H9 (cell line): ENCODE measurements at regions not wholly inside any gene's neighbourhood (a gene's known extent, or its start where the extent isn't known, plus 50 kb on each side); places are given as distances from the start of the nearest gene placed in this dataset.

Source experiments
- DNase-seq: peaks from one replicate; pipeline ENCODE4 v3.0.0-alpha.2; 2017
- H2AFZ ChIP-seq: one replicate; pipeline ENCODE4 v1.6.1; 2013; ENCODE audit warnings: mild to moderate bottlenecking, low read length, control low read depth, moderate library complexity
- H2AK5ac ChIP-seq: 2 replicates; pipeline ENCODE4 v1.6.1; 2013; ENCODE audit warnings: low read length, control low read depth, mixed read lengths; ENCODE audit not compliant: insufficient read length
- H2BK120ac ChIP-seq: one replicate; pipeline ENCODE4 v1.6.1; 2013; ENCODE audit warnings: low read depth, mild to moderate bottlenecking, low read length, control low read depth, inconsistent platforms; ENCODE audit not compliant: poor library complexity, severe bottlenecking
- H2BK12ac ChIP-seq: 2 replicates; pipeline ENCODE4 v1.6.1; 2013; ENCODE audit warnings: low read length, control low read depth, mixed read lengths, low read depth; ENCODE audit not compliant: insufficient read length
- H2BK15ac ChIP-seq: 2 replicates; pipeline ENCODE4 v1.6.1; 2013; ENCODE audit warnings: low read depth, low read length, control low read depth
- H2BK20ac ChIP-seq: one replicate; pipeline ENCODE4 v1.6.1; 2013; ENCODE audit warnings: low read depth, mild to moderate bottlenecking, low read length, control low read depth, inconsistent platforms; ENCODE audit not compliant: poor library complexity, severe bottlenecking
- H2BK5ac ChIP-seq: 2 replicates; pipeline ENCODE4 v1.6.1; 2013; ENCODE audit warnings: low read length, control low read depth, mixed read lengths; ENCODE audit not compliant: insufficient read length
- H3K14ac ChIP-seq: 2 replicates; pipeline ENCODE4 v1.6.1; 2013; ENCODE audit warnings: low read length, control low read depth; ENCODE audit not compliant: insufficient read depth
- H3K18ac ChIP-seq: 2 replicates; pipeline ENCODE4 v1.6.1; 2013; ENCODE audit warnings: low read depth, mild to moderate bottlenecking, mixed read lengths, low read length, control low read depth; ENCODE audit not compliant: insufficient read length
- H3K23ac ChIP-seq: 2 replicates; pipeline ENCODE4 v1.6.1; 2013; ENCODE audit warnings: low read length, control low read depth, mixed read lengths, low read depth; ENCODE audit not compliant: insufficient read length
- H3K23me2 ChIP-seq: 2 replicates; pipeline ENCODE4 v1.6.1; 2013; ENCODE audit warnings: low read depth, mild to moderate bottlenecking, mixed read lengths, low read length, control low read depth; ENCODE audit not compliant: insufficient read length, poor library complexity, severe bottlenecking
- H3K27ac ChIP-seq: 2 replicates; pipeline ENCODE4 v1.5.1; 2013; ENCODE audit warnings: low read length, control low read depth, mixed read lengths, low read depth; ENCODE audit not compliant: insufficient read length
- H3K27me3 ChIP-seq: 2 replicates; pipeline ENCODE4 v1.6.1; 2013; ENCODE audit warnings: low read length, control low read depth, inconsistent platforms; ENCODE audit not compliant: insufficient read depth
- H3K4ac ChIP-seq: 2 replicates; pipeline ENCODE4 v1.6.1; 2013; ENCODE audit warnings: low read depth, mild to moderate bottlenecking, control low read depth, inconsistent platforms, low read length, moderate library complexity
- H3K4me1 ChIP-seq: 2 replicates; pipeline ENCODE4 v1.6.1; 2013; ENCODE audit warnings: low read length, control low read depth, inconsistent platforms; ENCODE audit not compliant: insufficient read depth
- H3K4me2 ChIP-seq: 2 replicates; pipeline ENCODE4 v1.6.1; 2013; ENCODE audit warnings: low read length, control low read depth, mixed read lengths; ENCODE audit not compliant: insufficient read length, insufficient read depth
- H3K56ac ChIP-seq: 2 replicates; pipeline ENCODE4 v1.6.1; 2013; ENCODE audit warnings: low read depth, mild to moderate bottlenecking, mixed read lengths, low read length, control low read depth; ENCODE audit not compliant: insufficient read length
- H3K79me1 ChIP-seq: 2 replicates; pipeline ENCODE4 v1.6.1; 2013; ENCODE audit warnings: low read depth, mild to moderate bottlenecking, moderate library complexity, low read length, control low read depth, inconsistent platforms; ENCODE audit not compliant: insufficient read depth, poor library complexity, severe bottlenecking
- H3K79me2 ChIP-seq: 2 replicates; pipeline ENCODE4 v1.6.1; 2013; ENCODE audit warnings: low read length, control low read depth, inconsistent platforms; ENCODE audit not compliant: insufficient read depth
- H3K9ac ChIP-seq: 2 replicates; pipeline ENCODE4 v1.6.1; 2013; ENCODE audit warnings: low read length, control low read depth, mixed read lengths; ENCODE audit not compliant: insufficient read length; ENCODE audit errors: extremely low read depth
- H3K9me3 ChIP-seq: one replicate; pipeline ENCODE4 v1.6.1; 2013; ENCODE audit warnings: low read depth, low read length, inconsistent platforms; ENCODE audit not compliant: control insufficient read depth
- H3T11ph ChIP-seq: one replicate; pipeline ENCODE4 v1.6.1; 2013; ENCODE audit warnings: mild to moderate bottlenecking, low read length, control low read depth, inconsistent platforms
- H4K20me1 ChIP-seq: one replicate; pipeline ENCODE4 v1.6.1; 2013; ENCODE audit not compliant: control insufficient read depth, insufficient read length, insufficient read depth
- H4K5ac ChIP-seq: 2 replicates; pipeline ENCODE4 v1.6.1; 2013; ENCODE audit warnings: low read depth, mild to moderate bottlenecking, mixed read lengths, low read length, control low read depth; ENCODE audit not compliant: insufficient read length
- H4K8ac ChIP-seq: replicated peaks from 2 replicates; pipeline ENCODE4 v1.6.1; 2013; ENCODE audit warnings: low read length, control low read depth, mixed read lengths, low read depth; ENCODE audit not compliant: insufficient read length
- H4K91ac ChIP-seq: 2 replicates; pipeline ENCODE4 v1.6.1; 2013; ENCODE audit warnings: low read depth, mild to moderate bottlenecking, moderate library complexity, mixed read lengths, low read length, control low read depth; ENCODE audit not compliant: insufficient read length
- H3K27ac Mint-ChIP-seq, 3 experiments: 2 replicates in 2 of 3; 3 replicates in 1 of 3; pipeline ENCODE4 v1.8.0; 2020 to 2021; ENCODE audit warnings: mixed read lengths in 3 of 3, mild to moderate bottlenecking in 1 of 3, moderate library complexity in 1 of 3
- H3K27me3 Mint-ChIP-seq: 2 replicates; pipeline ENCODE4 v1.8.0; 2021; ENCODE audit warnings: low read depth, mild to moderate bottlenecking, moderate library complexity, mixed read lengths
- H3K36me3 Mint-ChIP-seq, 3 experiments: 2 replicates in 2 of 3; 3 replicates in 1 of 3; pipeline ENCODE4 v1.8.0; 2020 to 2021; ENCODE audit warnings: low read depth in 3 of 3, mixed read lengths in 3 of 3; ENCODE audit not compliant: insufficient read depth in 1 of 3
- H3K4me1 Mint-ChIP-seq, 2 experiments: 2 replicates each; pipeline ENCODE4 v1.8.0; 2020; ENCODE audit warnings: mixed read lengths in 2 of 2
- H3K4me3 Mint-ChIP-seq, 2 experiments: 2 replicates in 1 of 2; 3 replicates in 1 of 2; pipeline ENCODE4 v1.8.0; 2020 to 2021; ENCODE audit warnings: mild to moderate bottlenecking in 2 of 2, mixed read lengths in 2 of 2, moderate library complexity in 1 of 2
- H3K9me3 Mint-ChIP-seq, 2 experiments: 2 replicates in 1 of 2; 3 replicates in 1 of 2; pipeline ENCODE4 v1.8.0; 2020; ENCODE audit warnings: mild to moderate bottlenecking in 2 of 2, mixed read lengths in 2 of 2, moderate library complexity in 1 of 2
- CTCF ChIP-seq: fragments of 200-600 bp; sonication (generic); conservative IDR thresholded peaks from 3 replicates; pipeline ENCODE4 v1.8.0; 2021; ENCODE audit warnings: antibody characterized with exemption, mild to moderate bottlenecking
- WGBS: extraction: QIAGEN DNeasy Blood & Tissue Kit; methylation state at CpG from one replicate; pipeline ENCODE4 v1.1.7; 2013; ENCODE audit warnings: missing lambda C conversion rate, low lambda C conversion rate, mixed read lengths; ENCODE audit not compliant: insufficient read length; ENCODE audit errors: extremely low coverage; 5-methylcytosine and 5-hydroxymethylcytosine counted together

- H2BK15ac ChIP-seq: no peak overlapping the region
- H3T11ph ChIP-seq: no peak overlapping the region
- H3K18ac ChIP-seq: no peak overlapping the region
- H3K4ac ChIP-seq: no peak overlapping the region
- peaks cover 22% of the 10 kb centered on the region for H3K4me1 ChIP-seq
- no peak overlapping the region for H3K56ac ChIP-seq
- no peak overlapping the region for H2AFZ ChIP-seq
- Mint-ChIP-seq H3K9me3 (no peaks in the 10 kb centered on the region), H3K36me3 (no peaks in the 10 kb centered on the region), H3K27ac (no peak overlapping the region; a peak in 1 of 7 replicates), H3K4me3 (no peak overlapping the region), H3K27me3 (no peaks in the 10 kb centered on the region), H3K4me1 (peaks cover 48 to 49% of the 10 kb centered on the region in 2 experiments)
- no peaks in the 10 kb centered on the region for H3K23me2 ChIP-seq
- WGBS: no CpG with 5 or more reads among the region's 11 CpGs
- H3K9ac ChIP-seq: no peak overlapping the region
- H4K5ac ChIP-seq: no peak overlapping the region
- no peak overlapping the region for H2AK5ac ChIP-seq
- no peak for DNase-seq
- no peak for TF ChIP-seq CTCF
- H2BK12ac ChIP-seq: no peak overlapping the region
- H3K79me1 ChIP-seq: no peaks in the 10 kb centered on the region
- no peak overlapping the region for H2BK20ac ChIP-seq
- H4K91ac ChIP-seq: no peak overlapping the region
- no peaks in the 10 kb centered on the region for H3K9me3 ChIP-seq
- H3K79me2 ChIP-seq: no peaks in the 10 kb centered on the region
- no peaks in the 10 kb centered on the region for H4K20me1 ChIP-seq
- no peak overlapping the region for H2BK5ac ChIP-seq
- H3K4me2 ChIP-seq: peak overlapping the region; percentile 45
- H3K23ac ChIP-seq: no peak overlapping the region
- no peaks in the 10 kb centered on the region for H3K27me3 ChIP-seq
- no peak overlapping the region for H3K14ac ChIP-seq
- no peak overlapping the region for H4K8ac ChIP-seq
- no peak overlapping the region for H3K27ac ChIP-seq
- H2BK120ac ChIP-seq: no peak overlapping the region
These were observed 713.8 kb upstream of the FANCL start for GRCh38 chr2:58954880-58955385.
